ENCODE measurements at regions not wholly inside any gene's neighbourhood (a gene's known extent, or its start where the extent isn't known, plus 50 kb on each side); places are given as distances from the start of the nearest gene placed in this dataset.

DNA sequence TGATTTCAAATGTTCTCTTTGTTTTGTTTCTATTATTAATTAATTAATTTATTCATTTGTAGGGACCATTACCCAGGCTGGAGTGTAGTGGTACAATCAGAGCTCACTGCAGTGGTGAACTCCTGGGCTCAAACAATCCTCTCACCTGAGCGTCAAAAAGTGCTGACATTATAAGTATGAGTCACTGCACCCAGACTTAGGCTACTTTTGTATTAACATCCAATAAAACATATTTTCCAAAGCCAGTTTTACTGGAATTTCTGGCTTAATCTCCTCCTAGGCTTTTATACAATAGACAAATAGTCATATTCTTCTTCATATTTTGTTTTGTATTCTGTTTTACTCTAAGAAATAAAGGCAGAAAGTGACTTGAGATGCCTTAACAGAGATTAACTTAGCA, 749.6 kb downstream of the SLC16A7 start:
- TF ChIP-seq, protein P1, sequence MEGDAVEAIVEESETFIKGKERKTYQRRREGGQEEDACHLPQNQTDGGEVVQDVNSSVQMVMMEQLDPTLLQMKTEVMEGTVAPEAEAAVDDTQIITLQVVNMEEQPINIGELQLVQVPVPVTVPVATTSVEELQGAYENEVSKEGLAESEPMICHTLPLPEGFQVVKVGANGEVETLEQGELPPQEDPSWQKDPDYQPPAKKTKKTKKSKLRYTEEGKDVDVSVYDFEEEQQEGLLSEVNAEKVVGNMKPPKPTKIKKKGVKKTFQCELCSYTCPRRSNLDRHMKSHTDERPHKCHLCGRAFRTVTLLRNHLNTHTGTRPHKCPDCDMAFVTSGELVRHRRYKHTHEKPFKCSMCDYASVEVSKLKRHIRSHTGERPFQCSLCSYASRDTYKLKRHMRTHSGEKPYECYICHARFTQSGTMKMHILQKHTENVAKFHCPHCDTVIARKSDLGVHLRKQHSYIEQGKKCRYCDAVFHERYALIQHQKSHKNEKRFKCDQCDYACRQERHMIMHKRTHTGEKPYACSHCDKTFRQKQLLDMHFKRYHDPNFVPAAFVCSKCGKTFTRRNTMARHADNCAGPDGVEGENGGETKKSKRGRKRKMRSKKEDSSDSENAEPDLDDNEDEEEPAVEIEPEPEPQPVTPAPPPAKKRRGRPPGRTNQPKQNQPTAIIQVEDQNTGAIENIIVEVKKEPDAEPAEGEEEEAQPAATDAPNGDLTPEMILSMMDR (IDR thresholded peaks at IDR 0.05) = no peak
- no peak for TF ChIP-seq EZH2phosphoT487 (IDR thresholded peaks at IDR 0.05)
